H1 (cell line): ENCODE measurements at regions not wholly inside any gene's neighbourhood (a gene's known extent, or its start where the extent isn't known, plus 50 kb on each side); places are given as distances from the start of the nearest gene placed in this dataset.

Experiments
- CTCF ChIA-PET: fragments of 300-600 bp; sonication (Branson Sonifier 250); formaldehyde crosslinking; loops from one replicate; lab custom pipeline; 2021; ENCODE audit not compliant: partially characterized antibody; lab: Charles Lee
- POLR2A ChIA-PET: fragments of 300-600 bp; sonication (Branson Sonifier 250); formaldehyde crosslinking; loops from one replicate; lab custom pipeline; 2021; ENCODE audit warnings: inconsistent platforms; ENCODE audit not compliant: partially characterized antibody; lab: Charles Lee
- DNase-seq, 2 experiments: peaks; one replicate each; pipeline versions ENCODE4 v3.0.0 to v3.0.0-alpha.2; 2010 to 2022; ENCODE audit warnings: low spot score in 2 of 2, low read depth in 1 of 2, mixed read lengths in 1 of 2
- FAIRE-seq: peaks from 2 replicates; lab custom pipeline; 2011; peaks lifted over from hg19 to GRCh38; lab: Jason Lieb, UNC
- H2AFZ ChIP-seq: 2 replicates; pipeline ENCODE4 v1.8.1; 2012; ENCODE audit warnings: low read length, inconsistent platforms
- H2AK5ac ChIP-seq: 2 replicates; pipeline ENCODE4 v1.6.1; 2013; ENCODE audit warnings: low read depth, low read length
- H2BK120ac ChIP-seq: replicated peaks from 2 replicates; pipeline ENCODE3; 2013; ENCODE audit warnings: low read depth, low read length, inconsistent platforms
- H2BK12ac ChIP-seq: 2 replicates; pipeline ENCODE4 v1.6.1; 2013; ENCODE audit warnings: low read depth, low read length
- H2BK15ac ChIP-seq: 2 replicates; pipeline ENCODE4 v1.6.1; 2013; ENCODE audit warnings: low read length
- H2BK20ac ChIP-seq: 2 replicates; pipeline ENCODE4 v1.6.1; 2013; ENCODE audit warnings: low read length
- H2BK5ac ChIP-seq: 2 replicates; pipeline ENCODE4 v1.6.1; 2013; ENCODE audit warnings: low read depth, low read length
- H3K14ac ChIP-seq: 2 replicates; pipeline ENCODE4 v1.6.1; 2013; ENCODE audit warnings: inconsistent platforms; ENCODE audit not compliant: insufficient read length
- H3K18ac ChIP-seq: 2 replicates; pipeline ENCODE4 v1.6.1; 2013; ENCODE audit warnings: low read length; ENCODE audit errors: extremely low read depth
- H3K23ac ChIP-seq: 2 replicates; pipeline ENCODE4 v1.6.1; 2013; ENCODE audit warnings: inconsistent platforms; ENCODE audit not compliant: insufficient read length
- H3K23me2 ChIP-seq: 2 replicates; pipeline ENCODE4 v1.6.1; 2013; ENCODE audit warnings: low read depth, low read length
- H3K27ac ChIP-seq: 2 replicates; pipeline ENCODE4 v1.6.1; 2011; ENCODE audit warnings: low read depth, low read length, inconsistent platforms
- H3K27me3 ChIP-seq, 4 experiments: replicated peaks in 1 of 4; 1 replicate in 1 of 4; 2 replicates in 3 of 4; pipeline versions ENCODE4 v1.6.1 to v1.8.1; 2011 to 2013; ENCODE audit warnings: low read length in 3 of 4, mild to moderate bottlenecking in 3 of 4, inconsistent platforms in 2 of 4, mixed read lengths in 2 of 4, moderate library complexity in 1 of 4; ENCODE audit not compliant: control insufficient read depth in 3 of 4, insufficient read depth in 3 of 4; ENCODE audit errors: extremely low read depth in 1 of 4
- H3K36me3 ChIP-seq, 4 experiments: 2 replicates each; pipeline versions ENCODE4 v1.6.1 to v1.8.1; 2011 to 2013; ENCODE audit warnings: mild to moderate bottlenecking in 4 of 4, low read length in 3 of 4, moderate library complexity in 2 of 4, control low read depth in 1 of 4, inconsistent platforms in 1 of 4; ENCODE audit not compliant: insufficient read depth in 4 of 4, control insufficient read depth in 2 of 4
- H3K4ac ChIP-seq: replicated peaks from 2 replicates; pipeline ENCODE3; 2013; ENCODE audit warnings: low read length, low read depth, mixed read lengths, inconsistent platforms; ENCODE audit not compliant: insufficient read length
- H3K4me1 ChIP-seq, 4 experiments: replicated peaks in 1 of 4; 1 replicate in 1 of 4; 2 replicates in 3 of 4; pipeline versions ENCODE4 v1.6.1 to v1.8.1; 2011 to 2013; ENCODE audit warnings: low read length in 3 of 4, inconsistent platforms in 2 of 4, mixed read lengths in 1 of 4; ENCODE audit not compliant: insufficient read depth in 4 of 4, control insufficient read depth in 3 of 4
- H3K4me2 ChIP-seq, 2 experiments: 2 replicates each; pipeline versions ENCODE4 v1.6.1 to v1.8.1; 2011 to 2013; ENCODE audit warnings: low read depth in 2 of 2, low read length in 2 of 2, control low read depth in 1 of 2, inconsistent platforms in 1 of 2, mild to moderate bottlenecking in 1 of 2; ENCODE audit not compliant: insufficient read depth in 1 of 2
- H3K4me3 ChIP-seq, 4 experiments: fragments of 200-600, 300-600 bp in 1 of 4; sonication (generic), shearing (Covaris generic), sonication (Bioruptor Twin) in 1 of 4; 2 replicates each; pipeline versions ENCODE4 v1.5.1 to v1.8.1; 2011 to 2016; ENCODE audit warnings: low read length in 4 of 4, low read depth in 3 of 4, control low read depth in 2 of 4, inconsistent platforms in 2 of 4, mild to moderate bottlenecking in 2 of 4, mixed read lengths in 1 of 4, moderate library complexity in 1 of 4; ENCODE audit not compliant: insufficient read depth in 2 of 4; ENCODE audit errors: extremely low read depth in 1 of 4
- H3K56ac ChIP-seq: replicated peaks from 2 replicates; pipeline ENCODE3; 2013; ENCODE audit warnings: low read depth, mild to moderate bottlenecking, mixed read lengths, low read length, inconsistent platforms; ENCODE audit not compliant: insufficient read length
- H3K79me1 ChIP-seq: 2 replicates; pipeline ENCODE4 v1.6.1; 2013; ENCODE audit warnings: low read depth, low read length, control low read depth
- H3K79me2 ChIP-seq, 2 experiments: 2 replicates each; pipeline versions ENCODE4 v1.6.1 to v1.8.1; 2012 to 2013; ENCODE audit warnings: low read length in 2 of 2, mild to moderate bottlenecking in 2 of 2, inconsistent platforms in 1 of 2; ENCODE audit not compliant: insufficient read depth in 2 of 2, control insufficient read depth in 1 of 2
- H3K9ac ChIP-seq, 4 experiments: replicated peaks in 1 of 4; 1 replicate in 1 of 4; 2 replicates in 3 of 4; pipeline versions ENCODE4 v1.6.1 to v1.8.1; 2011 to 2013; ENCODE audit warnings: low read depth in 3 of 4, low read length in 3 of 4, control low read depth in 2 of 4, mild to moderate bottlenecking in 2 of 4, moderate library complexity in 2 of 4, inconsistent platforms in 1 of 4; ENCODE audit errors: extremely low read depth in 1 of 4
- H3K9me3 ChIP-seq, 2 experiments: 2 replicates each; pipeline versions ENCODE4 v1.6.1 to v1.8.1; 2012 to 2013; ENCODE audit warnings: mild to moderate bottlenecking in 2 of 2, moderate library complexity in 2 of 2, control low read depth in 1 of 2, inconsistent platforms in 1 of 2, low read depth in 1 of 2, low read length in 1 of 2, mixed read lengths in 1 of 2; ENCODE audit not compliant: insufficient read depth in 2 of 2
- H4K20me1 ChIP-seq, 2 experiments: replicated peaks in 1 of 2; 2 replicates each; pipeline versions ENCODE3 to v1.8.1; 2011 to 2013; ENCODE audit warnings: inconsistent platforms in 2 of 2, low read length in 2 of 2, mild to moderate bottlenecking in 1 of 2; ENCODE audit not compliant: insufficient read depth in 2 of 2, control insufficient read depth in 1 of 2
- H4K5ac ChIP-seq: 2 replicates; pipeline ENCODE4 v1.6.1; 2013; ENCODE audit warnings: low read length, low read depth, mixed read lengths, inconsistent platforms; ENCODE audit not compliant: insufficient read length
- H4K8ac ChIP-seq: 2 replicates; pipeline ENCODE4 v1.8.0; 2013; ENCODE audit warnings: mild to moderate bottlenecking, moderate library complexity, low read length, inconsistent platforms; ENCODE audit not compliant: insufficient read depth; ENCODE audit errors: extremely low read depth
- H4K91ac ChIP-seq: replicated peaks from 2 replicates; pipeline ENCODE3; 2013; ENCODE audit warnings: low read length, mixed read lengths, inconsistent platforms; ENCODE audit not compliant: insufficient read length
- EGR1 ChIP-seq: IDR thresholded peaks from 2 replicates; pipeline ENCODE4 v1.6.1; 2011; ENCODE audit warnings: low read depth, low read length, borderline replicate concordance
- FOSL1 ChIP-seq: IDR thresholded peaks from 2 replicates; pipeline ENCODE4 v1.6.1; 2011; ENCODE audit warnings: mild to moderate bottlenecking, low read depth, low read length, moderate library complexity; ENCODE audit not compliant: insufficient read depth
- HDAC2 ChIP-seq, 2 experiments: fragments of 300-600 bp in 1 of 2; sonication (generic) in 1 of 2; IDR thresholded peaks; 2 replicates each; pipeline ENCODE4 v1.6.1; 2011 to 2012; ENCODE audit warnings: low read depth in 2 of 2, low read length in 2 of 2, mild to moderate bottlenecking in 2 of 2, moderate library complexity in 2 of 2, borderline replicate concordance in 1 of 2, inconsistent platforms in 1 of 2
- POLR2AphosphoS5 ChIP-seq: IDR thresholded peaks from 2 replicates; pipeline ENCODE4 v1.6.1; 2011; ENCODE audit warnings: low read depth, low read length
- POU5F1 ChIP-seq: IDR thresholded peaks from 2 replicates; pipeline ENCODE4 v1.6.1; 2011; ENCODE audit warnings: low read depth, mild to moderate bottlenecking, low read length, moderate library complexity
- RFX5 ChIP-seq: IDR thresholded peaks from 2 replicates; pipeline ENCODE4 v1.6.1; 2011; ENCODE audit warnings: low read depth, low read length, improper control_type of control experiment, borderline replicate concordance
- RNF2 ChIP-seq: fragments of 200-900, 300-1000 bp; sonication (generic); IDR thresholded peaks from 2 replicates; pipeline ENCODE4 v1.7.1; 2016; ENCODE audit warnings: borderline replicate concordance, low read depth, mild to moderate bottlenecking, antibody characterized with exemption, low read length; ENCODE audit not compliant: poor library complexity, severe bottlenecking; ENCODE audit errors: missing control alignments
- SAP30 ChIP-seq: fragments of 300-600 bp; sonication (generic); IDR thresholded peaks from 2 replicates; pipeline ENCODE4 v1.7.1; 2012; ENCODE audit warnings: low read length, moderate library complexity, mild to moderate bottlenecking, inconsistent platforms; ENCODE audit not compliant: insufficient read depth, insufficient replicate concordance
- WGBS, 2 experiments: shearing (Covaris generic) in 1 of 2; methylation state at CpG; one replicate each; pipeline versions ENCODE4 v1.1.6 to v1.1.7; 2013 to 2015; ENCODE audit warnings: low lambda C conversion rate in 2 of 2, mixed read lengths in 2 of 2, inconsistent platforms in 1 of 2, low coverage in 1 of 2, missing lambda C conversion rate in 1 of 2; ENCODE audit not compliant: insufficient replicate concordance in 2 of 2, insufficient coverage in 1 of 2, insufficient read length in 1 of 2; ENCODE audit errors: extremely low coverage in 1 of 2, missing lambda C conversion rate in 1 of 2; 5-methylcytosine and 5-hydroxymethylcytosine counted together

GRCh38 chr7:156060925-156061324 lies 248.7 kb upstream of the SHH start:
- WGBS, 2 experiments = 88% methylated on average over 14 of the region's 15 CpGs; no CpG with 5 or more reads in 1 of the 2 experiments
- H4K8ac ChIP-seq = no peak overlapping the region; the same call in 1 of the 2 replicates

More at GRCh38 chr7:156060925-156061324, 248.7 kb upstream of the SHH start:
- H4K91ac ChIP-seq = no peak overlapping the region
- H3K56ac ChIP-seq = no peak overlapping the region
- H3K18ac ChIP-seq = no peak overlapping the region
- no peak overlapping the region for H4K5ac ChIP-seq
- no peak overlapping the region for H3K14ac ChIP-seq
- no peak overlapping the region for H2BK5ac ChIP-seq
- FAIRE-seq = no peak
- peak overlapping the region; percentile 73 for H3K4ac ChIP-seq
- POLR2A ChIA-PET = no interaction called here
- no peak overlapping the region for H3K9ac ChIP-seq
- H3K4me1 ChIP-seq = no peaks in the 10 kb centered on the region
- no peaks in the 10 kb centered on the region for H3K36me3 ChIP-seq
- H3K4me2 ChIP-seq = no peak overlapping the region
- H3K79me1 ChIP-seq = no peaks in the 10 kb centered on the region
- H3K23me2 ChIP-seq = no peaks in the 10 kb centered on the region
- no peak overlapping the region for H2BK12ac ChIP-seq
- no peaks in the 10 kb centered on the region; a peak in 1 of 7 replicates for H3K27me3 ChIP-seq
- no peak overlapping the region for H2AFZ ChIP-seq
- TF ChIP-seq POLR2AphosphoS5 (no peak), EGR1 (no peak), RFX5 (no peak), FOSL1 (no peak), RNF2 (no peak), POU5F1 (no peak), HDAC2 (IDR thresholded peaks at IDR 0.05; ENCODE audit: borderline replicate concordance in 1 of 2, low read depth in 2 of 2, low read length in 2 of 2) (no peak), SAP30 (no peak)
- TF ChIP-seq, all 59 proteins: peak for 0
- no peak overlapping the region for H2BK15ac ChIP-seq
- no peak overlapping the region for H3K27ac ChIP-seq
- no peak for DNase-seq
- H2AK5ac ChIP-seq = peak overlapping the region; percentile 53; the same call in 1 of the 2 replicates
- H3K23ac ChIP-seq = no peak overlapping the region
- peaks cover 9 to 12% of the 10 kb centered on the region in 2 experiments for H3K9me3 ChIP-seq
- no peak overlapping the region for H2BK20ac ChIP-seq
- H4K20me1 ChIP-seq = peaks cover 0 to 2% of the 10 kb centered on the region in 2 experiments
- CTCF ChIA-PET = no interaction called here
- no peaks in the 10 kb centered on the region for H3K79me2 ChIP-seq
- no peak overlapping the region for H2BK120ac ChIP-seq
- no peak overlapping the region for H3K4me3 ChIP-seq
